ENCODE measurements at regions not wholly inside any gene's neighbourhood (a gene's known extent, or its start where the extent isn't known, plus 50 kb on each side); places are given as distances from the start of the nearest gene placed in this dataset.

GRCh38 chr10:126732868-126733267, 62.4 kb upstream of the C10orf90 start:
- H3K23ac ChIP-seq (ENCODE audit: insufficient read length), result no peak overlapping the region
- no peak overlapping the region for H2BK20ac ChIP-seq (ENCODE audit: low read length)
- FAIRE-seq (no peak), DNase-seq (ENCODE audit: low read depth in 1 of 2, low spot score in 2 of 2) (no peak)
- H2BK120ac ChIP-seq (replicated peaks; ENCODE audit: low read depth, low read length), result no peak overlapping the region
- H3K27ac ChIP-seq (ENCODE audit: low read depth, low read length), result no peak overlapping the region
- no peak overlapping the region for H3K9ac ChIP-seq (replicated peaks in 1 of 4; ENCODE audit: extremely low read depth in 1 of 4, low read depth in 3 of 4, low read length in 3 of 4)
- H3K56ac ChIP-seq (replicated peaks; ENCODE audit: insufficient read length, low read depth, low read length), result no peak overlapping the region
- H3K14ac ChIP-seq (ENCODE audit: insufficient read length), result no peak overlapping the region
- H4K20me1 ChIP-seq (replicated peaks in 1 of 2; ENCODE audit: control insufficient read depth in 1 of 2, insufficient read depth in 2 of 2, low read length in 2 of 2), result no peaks in the 10 kb centered on the region
- H4K5ac ChIP-seq (ENCODE audit: insufficient read length, low read depth, low read length), result no peak overlapping the region
- H3K27me3 ChIP-seq (replicated peaks in 1 of 4; ENCODE audit: control insufficient read depth in 3 of 4, extremely low read depth in 1 of 4, insufficient read depth in 3 of 4, low read length in 3 of 4), result no peaks in the 10 kb centered on the region
- H3K79me2 ChIP-seq (ENCODE audit: control insufficient read depth in 1 of 2, insufficient read depth in 2 of 2, low read length in 2 of 2), result no peaks in the 10 kb centered on the region
- no peak overlapping the region for H3K4ac ChIP-seq (replicated peaks; ENCODE audit: insufficient read length, low read depth, low read length)
- no peak overlapping the region for H3K18ac ChIP-seq (ENCODE audit: extremely low read depth, low read length)
- H3K23me2 ChIP-seq (ENCODE audit: low read depth, low read length), result no peaks in the 10 kb centered on the region
- ChIA-PET POLR2A (ENCODE audit: partially characterized antibody) (no interaction called here), CTCF (ENCODE audit: partially characterized antibody) (interaction anchor here (1.1 to 1.4 kb wide), 3 partner anchors 12 to 798 kb away, joined by 3 to 4 read pairs (median 3); no protein-coding TSS in a partner anchor)
- H4K91ac ChIP-seq (replicated peaks; ENCODE audit: insufficient read length, low read length), result no peak overlapping the region
- no peak overlapping the region for H2AFZ ChIP-seq (ENCODE audit: low read length)
- no peak overlapping the region for H2AK5ac ChIP-seq (ENCODE audit: low read depth, low read length)
- no peaks in the 10 kb centered on the region for H3K36me3 ChIP-seq (ENCODE audit: control insufficient read depth in 2 of 4, insufficient read depth in 4 of 4, low read length in 3 of 4)
- H2BK15ac ChIP-seq (ENCODE audit: low read length), result no peak overlapping the region
- H2BK5ac ChIP-seq (ENCODE audit: low read depth, low read length), result no peak overlapping the region
- WGBS, 2 experiments (ENCODE audit: extremely low coverage in 1 of 2, insufficient coverage in 1 of 2, insufficient read length in 1 of 2, insufficient replicate concordance in 2 of 2, low coverage in 1 of 2, low lambda C conversion rate in 2 of 2, missing lambda C conversion rate in 1 of 2), result 87% methylated on average over 5 of the region's 5 CpGs; no CpG with 5 or more reads in 1 of the 2 experiments
- no peak overlapping the region for H3K4me3 ChIP-seq (ENCODE audit: extremely low read depth in 1 of 4, insufficient read depth in 2 of 4, low read depth in 3 of 4, low read length in 4 of 4)
- peaks cover 0 to 3% of the 10 kb centered on the region in 2 experiments; a peak in 1 of 4 replicates for H3K9me3 ChIP-seq (ENCODE audit: insufficient read depth in 2 of 2, low read depth in 1 of 2, low read length in 1 of 2)
- H2BK12ac ChIP-seq (ENCODE audit: low read depth, low read length), result no peak overlapping the region
- no peaks in the 10 kb centered on the region for H3K79me1 ChIP-seq (ENCODE audit: low read depth, low read length)
- H4K8ac ChIP-seq (ENCODE audit: extremely low read depth, insufficient read depth, low read length), result no peak overlapping the region
- TF ChIP-seq CTBP2 (IDR thresholded peaks at IDR 0.05; ENCODE audit: borderline replicate concordance, insufficient read depth, insufficient read length, low read length) (no peak), E2F6 (IDR thresholded peaks at IDR 0.05) (no peak), BACH1 (IDR thresholded peaks at IDR 0.05; ENCODE audit: low read length) (no peak), SUZ12 (IDR thresholded peaks at IDR 0.05; ENCODE audit: low read length) (no peak), GTF2F1 (IDR thresholded peaks at IDR 0.05; ENCODE audit: borderline replicate concordance, low read depth, low read length) (no peak), POLR2AphosphoS5 (IDR thresholded peaks at IDR 0.05; ENCODE audit: low read depth, low read length) (no peak), POLR2A (IDR thresholded peaks at IDR 0.05; ENCODE audit: control extremely low read depth in 1 of 2, low read depth in 2 of 2, low read length in 2 of 2) (no peak), MAFK (IDR thresholded peaks at IDR 0.05; ENCODE audit: low read depth, low read length) (no peak), GABPA (IDR thresholded peaks at IDR 0.05; ENCODE audit: borderline replicate concordance, insufficient read depth, low read length) (no peak), CREB1 (IDR thresholded peaks at IDR 0.05) (no peak), KDM5A (IDR thresholded peaks at IDR 0.05; ENCODE audit: low read length) (no peak), TAF7 (optimal IDR thresholded peaks at IDR 0.05; ENCODE audit: borderline replicate concordance, low read depth, low read length) (no peak), JUND (IDR thresholded peaks at IDR 0.05; ENCODE audit: low read length) (no peak), CBX8 (IDR thresholded peaks at IDR 0.05; ENCODE audit: borderline replicate concordance, low read depth, low read length) (no peak), TCF12 (IDR thresholded peaks at IDR 0.05; ENCODE audit: low read depth, low read length) (no peak)
- no peak overlapping the region for H3K4me2 ChIP-seq (ENCODE audit: insufficient read depth in 1 of 2, low read depth in 2 of 2, low read length in 2 of 2)
- peaks cover 0 to 5% (median 4%) of the 10 kb centered on the region in 4 experiments; a peak in 4 of 7 replicates for H3K4me1 ChIP-seq (replicated peaks in 1 of 4; ENCODE audit: control insufficient read depth in 3 of 4, insufficient read depth in 4 of 4, low read length in 3 of 4)

Data from H1 (cell line).